ENCODE measurements at regions not wholly inside any gene's neighbourhood (a gene's known extent, or its start where the extent isn't known, plus 50 kb on each side); places are given as distances from the start of the nearest gene placed in this dataset.

DNA sequence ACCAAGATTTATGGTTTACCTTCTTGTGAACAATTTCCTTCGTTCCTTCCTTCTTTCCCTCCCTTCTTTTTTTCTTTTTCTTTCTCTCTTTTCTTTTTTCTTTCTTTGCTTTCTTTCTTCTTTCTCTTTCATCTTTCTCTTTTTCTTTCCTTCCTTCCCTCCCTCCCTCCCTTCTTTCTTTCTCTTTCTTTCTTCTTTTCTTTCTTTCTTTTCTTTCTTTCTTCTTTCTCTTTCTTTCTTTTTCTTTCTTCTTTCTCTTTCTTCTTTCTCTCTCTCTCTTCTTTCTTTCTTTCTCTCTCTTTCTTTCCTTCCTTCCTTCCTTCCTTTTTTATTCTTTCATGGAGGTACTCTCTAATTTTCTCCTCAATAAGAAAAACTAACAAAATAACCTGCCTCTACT is 462.1 kb upstream of the ATP2B1 start:
- no peak for ATAC-seq (ENCODE audit: low read depth)
- H3K27ac Mint-ChIP-seq: no peak overlapping the region
- H3K36me3 Mint-ChIP-seq: no peaks in the 10 kb centered on the region
- no peak overlapping the region for H3K4me3 Mint-ChIP-seq
- H3K9me3 Mint-ChIP-seq: no peaks in the 10 kb centered on the region
- POLR2A ChIA-PET: no interaction called here
- peaks cover 9% of the 10 kb centered on the region for H3K27me3 Mint-ChIP-seq
- peaks cover 1% of the 10 kb centered on the region for H3K4me1 Mint-ChIP-seq
- no peak for DNase-seq

DNA sequence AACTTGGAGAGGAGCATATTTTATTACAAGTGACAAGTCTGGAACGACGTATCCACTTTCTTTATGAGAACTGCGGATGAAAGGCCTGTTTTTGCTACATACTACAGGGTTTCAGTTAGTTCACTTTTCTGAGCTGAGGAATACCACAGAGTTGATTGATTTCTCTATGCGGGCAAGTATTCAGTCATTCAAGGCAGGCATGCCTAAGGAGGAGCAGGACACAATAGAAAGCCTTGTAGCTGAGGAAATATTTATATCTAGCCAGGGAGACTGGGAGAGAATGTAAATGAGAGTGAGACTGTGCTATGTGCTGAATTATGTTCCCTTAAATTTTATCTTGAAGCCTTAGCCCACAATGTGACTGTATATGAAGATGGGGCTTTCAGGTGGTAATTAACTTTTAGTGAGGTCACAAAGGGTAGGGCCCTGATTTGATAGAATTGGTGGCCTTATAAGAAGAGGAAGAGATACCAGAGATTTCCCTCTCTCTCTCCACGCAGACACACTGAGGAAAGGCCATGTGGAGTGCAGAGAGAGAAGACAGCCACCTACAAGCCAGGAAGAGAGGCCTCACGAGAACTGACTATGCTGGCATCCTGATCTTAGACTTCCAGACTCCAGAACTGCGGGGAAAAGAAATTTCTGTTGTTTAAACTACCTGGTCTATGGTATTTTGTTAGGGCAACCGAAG is 459.0 kb upstream of the ATP2B1 start:
- Mint-ChIP-seq H3K27me3 (peaks cover 6% of the 10 kb centered on the region), H3K9me3 (no peaks in the 10 kb centered on the region), H3K27ac (no peak overlapping the region), H3K4me3 (no peak overlapping the region), H3K36me3 (no peaks in the 10 kb centered on the region), H3K4me1 (no peaks in the 10 kb centered on the region)
- POLR2A ChIA-PET: no interaction called here
- no peak for ATAC-seq (ENCODE audit: low read depth)
- DNase-seq: no peak

DNA sequence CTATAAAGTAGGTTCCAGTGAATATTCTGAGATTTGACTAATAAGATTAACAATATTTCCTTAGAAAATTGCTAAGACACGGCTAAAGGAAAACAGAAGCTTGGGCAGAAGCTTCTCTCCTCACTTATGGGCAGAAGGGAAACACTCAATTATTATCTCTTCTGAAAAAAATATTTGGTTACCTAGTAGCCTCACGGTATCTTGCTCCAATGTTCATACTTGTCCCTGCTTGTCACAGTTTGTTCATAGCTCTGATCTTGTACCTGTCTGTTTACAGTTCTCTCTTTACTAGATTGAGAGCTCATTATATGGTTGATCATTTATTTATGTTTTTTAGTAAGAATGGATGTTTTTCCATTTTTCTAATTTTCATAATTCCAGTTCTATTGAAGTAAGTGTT is 458.0 kb upstream of the ATP2B1 start:
- Mint-ChIP-seq H3K36me3 (no peaks in the 10 kb centered on the region), H3K9me3 (no peaks in the 10 kb centered on the region), H3K27ac (no peak overlapping the region), H3K4me3 (no peak overlapping the region), H3K27me3 (peaks cover 1% of the 10 kb centered on the region), H3K4me1 (no peaks in the 10 kb centered on the region)
- ATAC-seq (ENCODE audit: low read depth) (no peak), DNase-seq (no peak)
- POLR2A ChIA-PET: no interaction called here

DNA sequence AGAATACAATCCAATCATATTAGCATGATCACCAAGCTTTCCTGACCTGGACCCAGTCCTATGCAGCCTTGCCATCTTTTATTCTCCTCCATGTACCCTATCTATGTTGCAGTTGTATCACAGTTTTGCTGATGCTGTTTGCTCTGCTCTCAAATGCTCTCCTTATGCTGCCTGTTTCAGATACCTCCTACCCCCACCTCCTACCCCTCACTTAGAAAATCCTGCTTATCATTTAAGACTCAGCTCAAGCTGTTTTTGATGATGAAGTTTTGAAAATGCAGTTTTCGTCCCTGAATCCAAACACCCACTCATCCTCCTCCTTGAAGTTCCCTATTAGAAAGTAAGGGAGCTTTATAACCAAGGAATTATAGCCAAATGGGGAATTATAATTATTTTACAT is 457.4 kb upstream of the ATP2B1 start:
- Mint-ChIP-seq H3K4me1 (no peaks in the 10 kb centered on the region), H3K36me3 (no peaks in the 10 kb centered on the region), H3K9me3 (no peaks in the 10 kb centered on the region), H3K27me3 (no peaks in the 10 kb centered on the region), H3K4me3 (no peak overlapping the region), H3K27ac (no peak overlapping the region)
- POLR2A ChIA-PET: no interaction called here
- DNase-seq (no peak), ATAC-seq (ENCODE audit: low read depth) (no peak)

DNA sequence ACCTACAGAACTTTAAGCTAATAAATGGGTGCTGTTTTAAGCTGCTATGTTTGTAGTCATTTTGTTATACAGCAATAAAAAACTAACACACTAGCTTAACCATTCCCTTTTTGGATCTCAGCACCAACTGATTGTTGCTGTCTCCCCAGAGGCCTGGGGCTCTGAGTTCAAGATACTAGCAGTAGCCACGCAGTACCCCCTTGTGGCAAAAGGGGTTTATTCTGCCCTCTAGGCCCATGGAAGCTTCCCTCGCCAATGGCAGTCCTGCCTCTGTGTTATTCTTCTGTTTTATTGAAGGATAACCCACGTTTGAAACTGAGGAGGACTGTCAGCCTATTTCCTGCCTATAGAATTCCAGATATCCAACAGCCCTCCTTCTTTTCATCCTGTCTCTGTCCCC is 455.3 kb upstream of the ATP2B1 start:
- peaks cover 2% of the 10 kb centered on the region for H3K9me3 Mint-ChIP-seq

DNA sequence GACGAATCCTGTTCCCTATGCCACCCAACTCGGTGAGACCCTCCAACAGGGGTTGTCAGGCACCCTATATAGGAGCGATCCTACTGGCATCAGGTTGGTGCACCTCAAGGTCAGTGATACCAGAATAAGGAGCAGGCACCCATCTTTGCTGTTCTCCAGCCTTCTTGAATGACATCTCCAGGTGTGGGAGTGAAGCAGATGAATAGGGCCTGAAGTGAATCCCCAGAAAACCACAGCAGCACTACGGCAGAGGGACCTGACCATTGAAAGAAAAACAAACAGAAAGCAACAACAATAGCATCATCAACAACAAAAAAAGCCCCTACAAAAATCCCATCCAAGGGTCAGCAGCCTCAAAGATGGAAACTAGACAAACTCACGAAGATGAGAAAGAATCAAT is 445.2 kb upstream of the ATP2B1 start:
- H3K27ac Mint-ChIP-seq: no peak overlapping the region
- H3K36me3 Mint-ChIP-seq: no peaks in the 10 kb centered on the region
- POLR2A ChIA-PET: no interaction called here
- no peak for ATAC-seq (ENCODE audit: low read depth)
- no peak for DNase-seq
- H3K4me1 Mint-ChIP-seq: peaks cover 6% of the 10 kb centered on the region
- peaks cover 3% of the 10 kb centered on the region for H3K9me3 Mint-ChIP-seq
- no peaks in the 10 kb centered on the region for H3K27me3 Mint-ChIP-seq
- no peak overlapping the region for H3K4me3 Mint-ChIP-seq

More for the DNA sequence above, 455.3 kb upstream of the ATP2B1 start:
- Mint-ChIP-seq H3K4me1 (no peaks in the 10 kb centered on the region), H3K4me3 (no peak overlapping the region), H3K27me3 (peaks cover 2% of the 10 kb centered on the region), H3K36me3 (no peaks in the 10 kb centered on the region), H3K27ac (no peak overlapping the region)
- POLR2A ChIA-PET: no interaction called here
- no peak for ATAC-seq (ENCODE audit: low read depth)
- DNase-seq: no peak

DNA sequence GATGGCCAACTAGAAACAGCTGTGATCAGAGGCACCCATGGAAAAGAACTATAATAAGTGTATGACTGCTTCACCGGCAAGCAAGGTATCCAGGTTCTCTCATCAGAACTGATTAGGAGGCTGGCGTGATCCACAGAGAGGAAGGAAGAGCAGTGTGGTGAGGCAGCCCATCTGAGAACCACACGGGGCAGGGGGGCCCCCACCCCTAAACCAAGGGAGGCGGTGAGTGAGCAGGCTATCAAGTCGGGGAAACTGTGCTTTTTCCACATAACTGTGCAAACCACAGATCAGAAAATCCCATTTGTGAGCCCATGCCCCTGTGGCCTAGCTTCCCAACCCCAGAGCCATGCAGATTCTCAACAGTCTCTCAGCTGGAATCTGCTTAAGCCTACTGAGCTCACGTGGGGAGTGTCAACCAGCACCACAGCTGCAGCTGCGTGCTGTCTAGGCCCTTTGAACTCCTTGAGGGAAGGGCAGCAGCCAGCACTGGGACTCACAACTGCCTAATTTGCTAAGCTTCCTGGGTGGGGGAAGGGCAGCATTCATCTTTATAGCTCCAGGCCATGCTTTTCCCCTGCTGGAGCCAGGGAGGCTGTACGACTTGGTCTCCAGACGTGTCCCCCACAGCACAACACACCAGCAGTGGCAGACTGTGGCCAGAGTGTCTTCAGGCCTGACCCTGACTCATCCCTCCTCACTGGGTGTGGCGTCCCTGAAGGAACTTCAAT is 444.4 kb upstream of the ATP2B1 start:
- POLR2A ChIA-PET: no interaction called here

DNA sequence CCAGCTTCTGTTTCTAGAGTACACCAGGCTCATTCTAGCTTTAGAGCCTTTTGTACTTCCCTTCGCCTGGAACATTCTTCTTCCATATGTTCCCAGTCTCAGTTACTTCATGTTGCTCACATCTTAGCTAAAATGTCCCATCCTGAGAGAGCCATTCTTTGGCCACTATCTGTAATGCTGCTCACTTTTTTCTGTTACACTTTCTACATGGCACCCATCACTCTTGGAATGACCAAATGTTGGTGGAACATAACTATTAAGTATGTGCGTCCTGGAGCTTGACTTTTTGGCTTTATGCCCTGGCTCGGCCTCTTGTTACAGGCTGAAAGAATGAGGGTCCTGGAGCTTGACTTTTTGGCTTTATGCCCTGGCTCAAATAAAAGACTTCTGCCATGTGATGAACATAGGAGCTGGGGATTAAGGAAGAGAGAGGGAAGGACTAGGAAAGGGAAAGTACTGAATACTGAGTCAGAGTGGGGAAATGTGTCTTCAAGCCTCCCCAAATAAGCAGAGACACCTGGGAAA is 442.9 kb upstream of the ATP2B1 start:
- Mint-ChIP-seq H3K27ac (no peak overlapping the region), H3K36me3 (no peaks in the 10 kb centered on the region), H3K4me3 (no peak overlapping the region), H3K27me3 (no peaks in the 10 kb centered on the region), H3K4me1 (peaks cover 6% of the 10 kb centered on the region), H3K9me3 (peaks cover 3% of the 10 kb centered on the region)
- DNase-seq (no peak), ATAC-seq (ENCODE audit: low read depth) (no peak)
- POLR2A ChIA-PET: no interaction called here

More for the DNA sequence above, 444.4 kb upstream of the ATP2B1 start:
- peak; percentile 54 for ATAC-seq (ENCODE audit: low read depth)
- H3K4me3 Mint-ChIP-seq: no peak overlapping the region
- H3K4me1 Mint-ChIP-seq: peaks cover 6% of the 10 kb centered on the region
- DNase-seq: no peak
- no peaks in the 10 kb centered on the region for H3K36me3 Mint-ChIP-seq
- H3K9me3 Mint-ChIP-seq: peaks cover 3% of the 10 kb centered on the region
- no peak overlapping the region for H3K27ac Mint-ChIP-seq
- no peaks in the 10 kb centered on the region for H3K27me3 Mint-ChIP-seq

DNA sequence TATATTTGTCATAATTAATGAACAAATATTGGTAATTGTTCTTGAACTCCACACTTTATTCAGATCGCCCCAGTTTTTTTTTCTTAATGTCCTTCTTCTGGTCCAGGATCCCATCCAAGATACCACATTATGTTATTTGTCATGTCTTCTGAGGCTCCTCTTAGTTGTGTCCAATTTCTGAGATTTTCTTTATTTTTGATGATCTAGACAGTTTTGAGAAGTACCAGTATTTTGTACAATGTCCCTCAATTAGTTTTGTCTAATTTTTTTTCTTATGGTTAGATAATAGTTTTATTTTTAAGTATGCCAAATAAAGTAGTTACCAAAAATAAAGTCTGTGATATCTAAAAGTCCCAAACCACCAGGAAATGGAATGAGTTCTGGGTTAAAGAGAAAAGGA is 440.8 kb upstream of the ATP2B1 start:
- Mint-ChIP-seq H3K9me3 (peaks cover 4% of the 10 kb centered on the region), H3K27me3 (no peaks in the 10 kb centered on the region), H3K4me3 (no peak overlapping the region), H3K27ac (no peak overlapping the region), H3K36me3 (no peaks in the 10 kb centered on the region), H3K4me1 (peaks cover 6% of the 10 kb centered on the region)
- POLR2A ChIA-PET: no interaction called here
- DNase-seq (no peak), ATAC-seq (ENCODE audit: low read depth) (no peak)

DNA sequence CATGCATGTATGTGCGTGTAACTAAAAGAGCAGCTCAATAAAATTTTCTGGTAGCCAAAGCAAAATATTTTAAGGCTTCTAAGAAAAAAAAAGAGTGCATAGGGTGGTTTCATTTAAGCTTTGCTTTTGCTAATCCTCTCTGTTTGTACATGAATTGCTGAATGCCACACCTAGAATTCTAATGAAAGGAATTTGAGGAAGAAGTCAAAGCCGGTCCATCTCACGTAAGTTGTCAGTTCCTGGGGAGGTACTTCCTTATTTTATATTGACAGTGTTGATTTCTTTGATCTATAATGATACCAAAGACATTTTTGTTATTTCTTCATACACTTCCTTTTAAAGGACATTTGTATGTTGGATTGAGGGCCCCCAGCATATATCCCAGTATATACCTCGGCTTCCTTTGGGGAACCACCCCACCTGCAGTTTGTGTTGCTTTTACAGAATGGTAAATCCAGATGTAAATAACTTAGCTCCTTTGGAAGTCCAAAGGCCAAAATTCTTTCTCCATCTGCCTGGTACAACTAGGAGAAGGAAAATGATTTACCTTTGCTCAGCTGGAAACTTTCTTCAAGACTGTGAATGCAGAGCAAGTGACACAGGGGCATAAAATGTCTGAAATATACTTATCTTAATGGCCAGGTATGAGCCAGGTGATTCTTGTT is 420.9 kb upstream of the ATP2B1 start:
- no peak overlapping the region for H3K27ac Mint-ChIP-seq
- no peaks in the 10 kb centered on the region for H3K4me1 Mint-ChIP-seq
- DNase-seq (no peak), ATAC-seq (ENCODE audit: low read depth) (no peak)
- POLR2A ChIA-PET: no interaction called here
- H3K4me3 Mint-ChIP-seq: no peak overlapping the region
- peaks cover 5% of the 10 kb centered on the region for H3K27me3 Mint-ChIP-seq
- H3K9me3 Mint-ChIP-seq: no peaks in the 10 kb centered on the region
- H3K36me3 Mint-ChIP-seq: no peaks in the 10 kb centered on the region

DNA sequence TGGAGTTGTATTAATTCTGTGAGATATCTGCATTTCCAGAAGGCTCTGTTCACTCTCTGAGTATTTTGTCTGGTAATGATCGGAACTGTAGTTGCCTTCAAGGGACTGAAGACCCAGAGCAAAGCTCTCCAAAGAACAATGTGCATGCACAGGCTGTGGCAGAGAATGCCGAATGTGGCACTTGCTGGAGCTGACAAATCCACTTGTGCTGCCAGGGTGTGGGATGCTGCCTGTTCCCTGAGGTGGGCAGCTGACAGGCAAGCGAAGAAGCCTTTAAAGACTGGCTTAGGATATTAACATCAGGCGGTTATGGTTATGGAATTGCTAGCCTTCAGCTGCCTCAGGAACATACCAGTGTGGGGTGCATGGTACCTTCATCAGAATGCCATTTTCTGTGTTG is 419.9 kb upstream of the ATP2B1 start:
- DNase-seq (no peak), ATAC-seq (ENCODE audit: low read depth) (no peak)
- Mint-ChIP-seq H3K27me3 (peaks cover 5% of the 10 kb centered on the region), H3K27ac (no peak overlapping the region), H3K9me3 (no peaks in the 10 kb centered on the region), H3K4me3 (no peak overlapping the region), H3K4me1 (no peaks in the 10 kb centered on the region), H3K36me3 (no peaks in the 10 kb centered on the region)
- POLR2A ChIA-PET: no interaction called here

DNA sequence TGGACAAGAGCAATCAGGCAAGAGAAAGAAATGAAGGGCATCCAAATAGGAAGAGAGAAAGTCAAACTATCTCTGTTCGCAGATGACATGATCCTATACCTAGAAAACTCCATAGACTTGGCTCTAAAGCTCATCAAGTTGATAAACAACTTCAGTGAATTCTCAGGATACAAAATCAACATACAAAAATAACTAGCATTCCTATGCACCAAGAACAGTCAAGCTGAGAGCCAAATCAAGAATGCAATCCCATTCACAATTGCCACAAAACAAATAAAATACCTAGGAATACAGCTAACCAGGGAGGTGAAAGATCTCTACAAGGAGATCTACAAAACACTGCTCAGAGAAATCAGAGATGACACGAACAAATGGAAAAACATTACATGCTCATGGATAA is 417.5 kb upstream of the ATP2B1 start:
- DNase-seq (no peak), ATAC-seq (ENCODE audit: low read depth) (no peak)
- peaks cover 5% of the 10 kb centered on the region for H3K27me3 Mint-ChIP-seq
- H3K36me3 Mint-ChIP-seq: peaks cover under 1% of the 10 kb centered on the region
- no peak overlapping the region for H3K27ac Mint-ChIP-seq
- POLR2A ChIA-PET: no interaction called here
- no peak overlapping the region for H3K4me3 Mint-ChIP-seq
- no peaks in the 10 kb centered on the region for H3K4me1 Mint-ChIP-seq
- peaks cover 5% of the 10 kb centered on the region for H3K9me3 Mint-ChIP-seq

DNA sequence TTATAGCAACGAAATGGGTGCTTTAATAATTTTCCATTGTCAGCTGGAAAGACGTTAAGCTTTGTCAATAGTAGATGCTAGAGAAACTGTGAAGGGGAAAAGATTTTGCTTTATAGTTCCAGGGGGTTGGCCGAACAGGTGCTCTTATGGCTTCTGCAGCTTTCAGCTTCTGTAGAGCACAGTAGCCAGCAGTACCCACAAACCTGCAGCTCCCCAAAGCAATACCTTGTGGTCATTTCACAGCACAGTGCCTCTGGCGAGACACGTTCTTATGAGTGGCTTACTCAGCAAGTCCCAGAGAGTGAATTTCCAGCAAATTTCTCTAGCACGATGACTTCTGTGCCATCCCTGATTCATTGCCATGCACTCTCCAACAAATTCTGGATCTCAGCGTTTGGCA is 416.3 kb upstream of the ATP2B1 start:
- Mint-ChIP-seq H3K27me3 (peaks cover 7% of the 10 kb centered on the region), H3K36me3 (peaks cover 2% of the 10 kb centered on the region), H3K27ac (no peak overlapping the region), H3K4me3 (no peak overlapping the region), H3K4me1 (no peaks in the 10 kb centered on the region), H3K9me3 (peaks cover 13% of the 10 kb centered on the region)
- DNase-seq: no peak
- ATAC-seq (ENCODE audit: low read depth): no peak
- POLR2A ChIA-PET: no interaction called here

DNA sequence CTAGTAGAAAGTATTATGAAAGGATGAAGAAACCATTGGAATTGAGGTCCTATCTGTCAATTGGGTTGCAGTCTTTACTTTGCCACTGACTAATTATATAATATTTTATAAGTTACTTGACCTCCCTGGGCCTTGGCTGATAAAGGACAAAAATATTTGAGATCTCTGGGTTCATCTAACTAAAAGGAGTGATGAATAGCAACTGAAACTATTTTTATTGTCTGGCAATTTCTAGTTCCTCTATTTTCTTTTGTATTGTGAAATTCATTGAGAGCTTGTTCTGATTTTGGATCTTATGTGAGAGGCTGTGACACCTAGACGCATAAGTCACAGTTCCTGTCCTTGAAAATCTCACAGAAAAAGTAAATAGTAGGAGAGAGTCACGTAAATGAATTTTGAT is 415.7 kb upstream of the ATP2B1 start:
- no peak overlapping the region for H3K4me3 Mint-ChIP-seq
- no peaks in the 10 kb centered on the region for H3K4me1 Mint-ChIP-seq
- no peak overlapping the region for H3K27ac Mint-ChIP-seq
- peaks cover 15% of the 10 kb centered on the region for H3K9me3 Mint-ChIP-seq
- POLR2A ChIA-PET: no interaction called here
- DNase-seq (no peak), ATAC-seq (ENCODE audit: low read depth) (no peak)
- peaks cover 7% of the 10 kb centered on the region for H3K27me3 Mint-ChIP-seq
- H3K36me3 Mint-ChIP-seq: peaks cover 3% of the 10 kb centered on the region
